ENCODE measurements at regions not wholly inside any gene's neighbourhood (a gene's known extent, or its start where the extent isn't known, plus 50 kb on each side); places are given as distances from the start of the nearest gene placed in this dataset.
"Not testable (repeated sequence)": the region's sequence is repeated elsewhere in the genome, so short reads cannot be mapped to it uniquely, and the experiment has no call there.

DNA sequence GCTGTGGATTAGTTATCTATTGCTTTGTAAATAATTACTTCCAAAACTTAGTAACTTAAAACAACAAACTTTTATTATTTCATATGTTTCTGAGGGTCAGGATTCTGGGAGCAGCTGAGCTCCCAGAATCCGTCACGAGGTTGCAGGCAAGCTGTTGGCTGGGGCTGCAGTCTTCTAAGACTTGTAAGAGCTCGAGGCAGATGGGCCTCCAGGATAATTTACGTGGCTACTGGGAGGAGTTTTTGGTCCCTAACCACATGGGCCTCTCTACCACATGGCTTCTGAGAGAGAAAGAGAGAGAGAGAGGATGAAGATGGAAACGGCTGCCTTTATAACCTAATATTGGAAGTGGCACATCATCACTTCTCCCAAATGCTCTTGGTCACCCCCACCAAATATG, 64.9 kb upstream of the SULF2 start:
- Mint-ChIP-seq H3K9me3 (no peaks in the 10 kb centered on the region), H3K4me3 (no peak overlapping the region), H3K27me3 (peaks cover 8 to 28% of the 10 kb centered on the region in 2 donors), H3K4me1 (no peaks in the 10 kb centered on the region), H3K36me3 (no peaks in the 10 kb centered on the region), H3K27ac (no peak overlapping the region)
- DNase-seq, result no peak
- Histone ChIP-seq H3K27me3 (ENCODE audit: insufficient read depth, low read length) (no peaks in the 10 kb centered on the region), H3K4me1 (ENCODE audit: insufficient read depth, low read length) (no peaks in the 10 kb centered on the region), H3K27ac (ENCODE audit: low read depth, low read length) (no peak overlapping the region), H3K36me3 (ENCODE audit: insufficient read depth, low read length) (no peaks in the 10 kb centered on the region), H3K9me3 (ENCODE audit: control insufficient read depth in 1 of 2, low read length in 2 of 2) (no peaks in the 10 kb centered on the region), H3K4me3 (ENCODE audit: low read length in 2 of 2) (no peak overlapping the region)
- intact Hi-C loops (cut with micrococcal nuclease), result no loop called here
- CTCF ChIA-PET (ENCODE audit: partially characterized antibody), result no interaction called here
- POLR2A ChIA-PET (ENCODE audit: partially characterized antibody), result no interaction called here

DNA sequence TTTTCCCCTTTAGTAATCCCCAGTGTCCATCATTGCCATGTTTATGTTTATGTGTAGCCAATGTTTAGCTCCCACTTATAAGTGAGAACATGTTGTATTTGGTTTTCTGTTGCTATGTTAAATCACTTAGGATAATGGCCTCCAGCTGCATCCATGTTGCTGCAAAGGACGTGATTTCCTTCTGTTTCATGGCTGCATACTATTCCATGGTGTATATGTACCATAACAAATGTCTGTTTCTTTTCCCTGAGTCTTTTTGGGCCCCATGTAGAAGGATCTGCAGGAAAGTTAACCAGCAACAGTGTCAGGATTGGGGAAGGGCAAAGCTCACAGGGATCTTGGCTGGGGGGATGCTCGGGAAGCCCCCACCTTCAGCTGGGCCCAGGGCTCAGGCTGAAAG, 64.3 kb upstream of the SULF2 start:
- Histone ChIP-seq H3K9me3 (ENCODE audit: control insufficient read depth in 1 of 2, low read length in 2 of 2) (no peaks in the 10 kb centered on the region), H3K36me3 (ENCODE audit: insufficient read depth, low read length) (no peaks in the 10 kb centered on the region), H3K27ac (ENCODE audit: low read depth, low read length) (no peak overlapping the region), H3K27me3 (ENCODE audit: insufficient read depth, low read length) (no peaks in the 10 kb centered on the region), H3K4me1 (ENCODE audit: insufficient read depth, low read length) (no peaks in the 10 kb centered on the region), H3K4me3 (ENCODE audit: low read length in 2 of 2) (no peak overlapping the region)
- ChIA-PET POLR2A (ENCODE audit: partially characterized antibody) (no interaction called here), CTCF (ENCODE audit: partially characterized antibody) (no interaction called here)
- Mint-ChIP-seq H3K27ac (no peak overlapping the region), H3K4me3 (no peak overlapping the region), H3K27me3 (peaks cover 8 to 28% of the 10 kb centered on the region in 2 donors), H3K9me3 (no peaks in the 10 kb centered on the region), H3K4me1 (no peaks in the 10 kb centered on the region), H3K36me3 (no peaks in the 10 kb centered on the region)
- intact Hi-C loops (cut with micrococcal nuclease), result no loop called here
- no peak for DNase-seq

- H3K27me3 Mint-ChIP-seq, result peaks cover 8 to 30% of the 10 kb centered on the region in 2 donors
- Histone ChIP-seq H3K4me1 (ENCODE audit: insufficient read depth, low read length) (no peaks in the 10 kb centered on the region), H3K4me3 (ENCODE audit: low read length in 2 of 2) (no peak overlapping the region), H3K9me3 (ENCODE audit: control insufficient read depth in 1 of 2, low read length in 2 of 2) (no peaks in the 10 kb centered on the region), H3K27ac (ENCODE audit: low read depth, low read length) (no peak overlapping the region), H3K27me3 (ENCODE audit: insufficient read depth, low read length) (no peaks in the 10 kb centered on the region), H3K36me3 (ENCODE audit: insufficient read depth, low read length) (no peaks in the 10 kb centered on the region)
- POLR2A ChIA-PET (ENCODE audit: partially characterized antibody), result no interaction called here
- H3K4me1 Mint-ChIP-seq, result no peaks in the 10 kb centered on the region
- CTCF ChIA-PET (ENCODE audit: partially characterized antibody), result no interaction called here
- H3K27ac Mint-ChIP-seq, result no peak overlapping the region
- intact Hi-C loops (cut with micrococcal nuclease), result no loop called here
- H3K36me3 Mint-ChIP-seq, result no peaks in the 10 kb centered on the region
- no peak overlapping the region for H3K4me3 Mint-ChIP-seq
- H3K9me3 Mint-ChIP-seq, result no peaks in the 10 kb centered on the region
- DNase-seq, result no peak
Measured at GRCh38 chr20:47849006-47849405, 63.7 kb upstream of the SULF2 start.

DNA sequence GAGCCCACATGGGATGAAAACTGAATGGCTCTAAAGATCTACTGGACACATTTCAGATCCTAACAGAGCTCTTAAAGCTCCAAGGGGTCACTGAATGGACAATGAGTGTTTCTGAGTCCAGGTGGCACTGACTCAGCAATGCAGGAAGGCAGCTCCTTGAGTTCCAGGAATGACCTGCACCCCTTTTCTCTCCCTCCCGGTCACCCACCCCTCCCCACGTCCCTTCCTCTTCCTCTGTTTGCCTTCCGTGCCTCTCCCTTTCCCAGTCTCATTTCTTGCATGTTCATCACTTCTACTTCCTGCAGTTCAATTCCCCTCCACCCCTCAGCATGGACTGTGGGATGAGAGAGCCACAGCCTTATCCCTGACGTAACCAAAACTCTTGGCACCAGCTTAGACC, 63.3 kb upstream of the SULF2 start:
- POLR2A ChIA-PET (ENCODE audit: partially characterized antibody); H3K4me3 Mint-ChIP-seq; H3K27ac Mint-ChIP-seq; H3K4me1 Mint-ChIP-seq; H3K4me1 ChIP-seq (ENCODE audit: insufficient read depth, low read length); H3K9me3 ChIP-seq (ENCODE audit: control insufficient read depth in 1 of 2, low read length in 2 of 2); intact Hi-C loops (cut with micrococcal nuclease); H3K9me3 Mint-ChIP-seq; H3K4me3 ChIP-seq (ENCODE audit: low read length in 2 of 2); H3K27ac ChIP-seq (ENCODE audit: low read depth, low read length); DNase-seq; H3K36me3 Mint-ChIP-seq; H3K27me3 ChIP-seq (ENCODE audit: insufficient read depth, low read length); H3K36me3 ChIP-seq (ENCODE audit: insufficient read depth, low read length); CTCF ChIA-PET (ENCODE audit: partially characterized antibody): not testable (repeated sequence)
- H3K27me3 Mint-ChIP-seq, result peaks cover 8 to 31% of the 10 kb centered on the region in 2 donors

DNA sequence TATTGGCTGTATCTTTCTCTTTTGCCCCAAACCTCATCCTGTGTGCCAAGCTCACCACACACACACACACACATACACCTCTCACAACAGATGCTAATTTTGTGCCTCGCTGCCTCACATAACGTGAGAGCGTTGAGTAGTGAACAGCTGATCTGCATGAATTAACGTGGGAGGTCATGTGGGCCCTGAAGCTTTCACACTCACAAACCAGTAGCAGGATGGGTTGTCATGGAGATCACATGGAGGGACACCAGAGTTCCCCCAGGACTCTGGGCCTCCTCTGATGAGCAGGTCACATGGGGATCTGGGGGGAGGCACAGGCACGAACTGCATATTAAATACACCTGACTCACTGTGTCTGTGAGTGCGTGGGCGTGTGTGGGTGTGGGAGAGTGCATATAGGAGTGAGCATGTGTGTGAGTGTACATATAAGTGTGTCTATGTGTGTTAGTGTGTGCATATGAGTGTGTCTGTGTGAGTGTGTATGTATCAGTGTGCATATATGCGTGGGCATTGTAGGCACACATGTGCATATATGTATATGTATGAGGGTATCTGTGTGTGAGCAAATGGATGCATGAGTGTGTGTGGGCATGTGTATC, 62.7 kb upstream of the SULF2 start:
- Histone ChIP-seq H3K4me3 (ENCODE audit: low read length in 2 of 2) (no peak overlapping the region), H3K27me3 (ENCODE audit: insufficient read depth, low read length) (no peaks in the 10 kb centered on the region), H3K4me1 (ENCODE audit: insufficient read depth, low read length) (no peaks in the 10 kb centered on the region), H3K27ac (ENCODE audit: low read depth, low read length) (no peak overlapping the region), H3K36me3 (ENCODE audit: insufficient read depth, low read length) (no peaks in the 10 kb centered on the region), H3K9me3 (ENCODE audit: control insufficient read depth in 1 of 2, low read length in 2 of 2) (no peaks in the 10 kb centered on the region)
- intact Hi-C loops (cut with micrococcal nuclease), result no loop called here
- ChIA-PET CTCF (ENCODE audit: partially characterized antibody) (no interaction called here), POLR2A (ENCODE audit: partially characterized antibody) (no interaction called here)
- no peak for DNase-seq
- H3K4me1 Mint-ChIP-seq, result peaks cover 0 to 1% (median 0%) of the 10 kb centered on the region in 4 donors
- no peaks in the 10 kb centered on the region for H3K36me3 Mint-ChIP-seq
- no peaks in the 10 kb centered on the region for H3K9me3 Mint-ChIP-seq
- H3K4me3 Mint-ChIP-seq, result no peak overlapping the region
- no peak overlapping the region for H3K27ac Mint-ChIP-seq
- H3K27me3 Mint-ChIP-seq, result peaks cover 8 to 33% of the 10 kb centered on the region in 2 donors

DNA sequence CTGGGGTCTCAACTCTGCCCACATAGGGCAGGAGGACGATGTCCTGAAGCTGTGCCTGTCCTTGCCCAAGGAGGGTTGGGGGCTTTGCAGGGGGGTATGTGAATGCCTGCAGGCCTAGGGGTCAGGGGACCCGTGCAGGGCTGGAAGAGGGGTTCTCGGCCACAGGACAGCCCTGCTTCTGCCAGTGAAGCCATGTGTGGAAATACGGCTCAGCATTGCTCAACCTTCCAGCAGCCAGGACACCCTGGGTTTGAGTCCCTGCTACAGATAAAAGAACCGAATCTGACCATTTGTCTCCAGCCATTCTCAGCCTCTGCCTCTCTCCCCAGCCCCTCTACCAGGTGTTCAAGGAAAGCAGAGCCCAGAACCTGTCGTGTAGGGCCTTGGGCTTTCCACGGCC, 61.9 kb upstream of the SULF2 start:
- H3K4me1 ChIP-seq (ENCODE audit: insufficient read depth, low read length); H3K36me3 ChIP-seq (ENCODE audit: insufficient read depth, low read length); H3K4me3 ChIP-seq (ENCODE audit: low read length in 2 of 2); CTCF ChIA-PET (ENCODE audit: partially characterized antibody); H3K4me3 Mint-ChIP-seq; H3K4me1 Mint-ChIP-seq; H3K27ac ChIP-seq (ENCODE audit: low read depth, low read length); intact Hi-C loops (cut with micrococcal nuclease); H3K9me3 Mint-ChIP-seq; H3K27me3 ChIP-seq (ENCODE audit: insufficient read depth, low read length); POLR2A ChIA-PET (ENCODE audit: partially characterized antibody); H3K27ac Mint-ChIP-seq; DNase-seq; H3K36me3 Mint-ChIP-seq; H3K9me3 ChIP-seq (ENCODE audit: control insufficient read depth in 1 of 2, low read length in 2 of 2): not testable (repeated sequence)
- H3K27me3 Mint-ChIP-seq, result peaks cover 8 to 29% of the 10 kb centered on the region in 2 donors

DNA sequence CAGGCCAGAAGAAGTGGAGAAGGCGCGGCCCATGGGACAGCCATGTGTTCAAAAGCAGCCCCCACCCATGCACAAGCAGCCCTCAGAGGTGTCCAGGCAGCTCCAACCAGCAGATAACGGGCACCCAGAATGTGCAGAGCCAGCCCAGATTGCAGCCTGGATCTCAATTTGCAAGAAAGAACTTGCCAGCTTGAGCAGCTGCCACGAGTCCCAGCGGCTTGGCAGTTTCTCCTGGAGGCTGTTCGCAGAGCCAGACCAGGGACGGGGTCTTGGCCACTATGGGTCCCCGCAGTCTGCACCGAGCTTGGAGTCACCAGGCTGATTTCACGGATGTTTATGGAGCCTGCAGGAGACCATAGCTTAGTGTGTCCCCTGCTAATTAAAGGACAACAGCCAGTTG, 61.4 kb upstream of the SULF2 start:
- CTCF ChIA-PET (ENCODE audit: partially characterized antibody); POLR2A ChIA-PET (ENCODE audit: partially characterized antibody): not testable (repeated sequence)

DNA sequence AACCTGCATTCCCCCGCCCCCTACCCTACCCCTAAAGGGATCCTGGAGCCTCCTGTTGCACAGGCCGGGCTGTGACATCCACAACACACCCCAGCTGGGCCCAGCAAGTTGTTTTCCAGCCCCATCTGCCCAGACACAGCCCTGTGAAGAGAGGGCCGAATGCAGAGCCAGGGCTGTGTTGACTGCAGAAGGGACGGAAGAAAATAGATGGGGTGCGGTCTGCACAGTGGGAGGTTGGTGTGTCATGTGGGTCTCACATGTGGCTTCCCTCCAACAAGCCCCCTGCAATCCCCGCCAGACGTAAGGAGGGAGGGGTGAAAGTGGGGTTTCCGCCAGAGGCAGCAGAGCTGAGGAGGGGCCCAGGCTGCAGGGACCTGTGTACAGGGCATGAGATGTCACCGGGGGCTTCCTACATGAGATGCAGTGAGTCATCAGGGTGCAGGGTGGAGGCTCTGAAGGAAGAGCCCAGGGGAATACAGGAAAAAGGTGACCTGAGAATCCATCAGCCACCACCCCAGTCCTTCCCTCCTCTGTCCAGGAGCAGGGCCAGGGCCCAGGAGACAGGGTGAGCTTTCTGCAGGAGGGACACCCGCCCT, 60.2 kb upstream of the SULF2 start:
- H3K9me3 ChIP-seq (ENCODE audit: control insufficient read depth in 1 of 2, low read length in 2 of 2); H3K27me3 ChIP-seq (ENCODE audit: insufficient read depth, low read length); H3K27ac ChIP-seq (ENCODE audit: low read depth, low read length); H3K4me1 ChIP-seq (ENCODE audit: insufficient read depth, low read length); POLR2A ChIA-PET (ENCODE audit: partially characterized antibody); H3K4me3 ChIP-seq (ENCODE audit: low read length in 2 of 2); H3K27ac Mint-ChIP-seq; H3K9me3 Mint-ChIP-seq; H3K4me3 Mint-ChIP-seq; intact Hi-C loops (cut with micrococcal nuclease); H3K4me1 Mint-ChIP-seq; CTCF ChIA-PET (ENCODE audit: partially characterized antibody); H3K36me3 ChIP-seq (ENCODE audit: insufficient read depth, low read length); DNase-seq; H3K36me3 Mint-ChIP-seq: not testable (repeated sequence)
- H3K27me3 Mint-ChIP-seq, result peaks cover 6 to 21% of the 10 kb centered on the region in 2 donors

More for the DNA sequence above, 61.4 kb upstream of the SULF2 start:
- H3K4me3 ChIP-seq (ENCODE audit: low read length in 2 of 2); DNase-seq; intact Hi-C loops (cut with micrococcal nuclease); H3K9me3 ChIP-seq (ENCODE audit: control insufficient read depth in 1 of 2, low read length in 2 of 2); H3K4me1 ChIP-seq (ENCODE audit: insufficient read depth, low read length); H3K27ac Mint-ChIP-seq; H3K27ac ChIP-seq (ENCODE audit: low read depth, low read length); H3K4me3 Mint-ChIP-seq; H3K27me3 ChIP-seq (ENCODE audit: insufficient read depth, low read length); H3K36me3 ChIP-seq (ENCODE audit: insufficient read depth, low read length); H3K36me3 Mint-ChIP-seq; H3K9me3 Mint-ChIP-seq; H3K4me1 Mint-ChIP-seq: not testable (repeated sequence)
- H3K27me3 Mint-ChIP-seq, result peaks cover 8 to 25% of the 10 kb centered on the region in 2 donors
